HG02840 (cell line): ENCODE measurements at regions not wholly inside any gene's neighbourhood (a gene's known extent, or its start where the extent isn't known, plus 50 kb on each side); places are given as distances from the start of the nearest gene placed in this dataset.
"Not testable (repeated sequence)": the region's sequence is repeated elsewhere in the genome, so short reads cannot be mapped to it uniquely, and the experiment has no call there.

Experiments
- ATAC-seq: cut with Tn5 transposase; IDR thresholded peaks from one replicate; pipeline ENCODE4 v1.9.1; 2021; ENCODE audit warnings: mild to moderate bottlenecking, moderate library complexity, moderate number of reproducible peaks; ENCODE audit not compliant: unreplicated experiment, low FRiP score

- ATAC-seq: no peak
Measured at GRCh38 chr11:23318670-23319069, 458.4 kb upstream of the CCDC179 start.

- ATAC-seq: no peak
Measured at GRCh38 chr11:23320131-23320530, 459.9 kb upstream of the CCDC179 start.

GRCh38 chr11:23335586-23335985, 475.3 kb upstream of the CCDC179 start:
- not testable (repeated sequence) for ATAC-seq

GRCh38 chr11:23336961-23337360, 476.7 kb upstream of the CCDC179 start:
- no peak for ATAC-seq

- ATAC-seq: no peak
Measured at GRCh38 chr11:23353611-23354010, 493.3 kb upstream of the CCDC179 start.

- ATAC-seq: no peak
Measured at GRCh38 chr11:23359297-23359696, 499.0 kb upstream of the CCDC179 start.

- ATAC-seq: no peak
Measured at GRCh38 chr11:23364076-23364475, 503.8 kb upstream of the CCDC179 start.

GRCh38 chr11:23370580-23371275, 510.5 kb upstream of the CCDC179 start:
- ATAC-seq: no peak

- ATAC-seq: no peak
Measured at GRCh38 chr11:23377909-23378308, 517.6 kb upstream of the CCDC179 start.

- no peak for ATAC-seq
Measured at GRCh38 chr11:23391031-23391430, 530.8 kb upstream of the CCDC179 start.

- ATAC-seq: no peak
Measured at GRCh38 chr11:23398052-23398451, 537.8 kb upstream of the CCDC179 start.

GRCh38 chr11:23399995-23400394, 539.7 kb upstream of the CCDC179 start:
- no peak for ATAC-seq

- ATAC-seq: no peak
Measured at GRCh38 chr11:23403210-23404185, 543.2 kb upstream of the CCDC179 start.

- no peak for ATAC-seq
Measured at GRCh38 chr11:23404225-23405160, 544.2 kb upstream of the CCDC179 start.

- no peak for ATAC-seq
Measured at GRCh38 chr11:23405350-23405937, 545.2 kb upstream of the CCDC179 start.

GRCh38 chr11:23406131-23406819, 546.0 kb upstream of the CCDC179 start:
- ATAC-seq: no peak

GRCh38 chr11:23413057-23413456, 552.8 kb upstream of the CCDC179 start:
- ATAC-seq: no peak

- ATAC-seq: no peak
Measured at GRCh38 chr11:23423104-23423503, 562.8 kb upstream of the CCDC179 start.

GRCh38 chr11:23423656-23424055, 563.4 kb upstream of the CCDC179 start:
- no peak for ATAC-seq

GRCh38 chr11:23425381-23425780, 565.1 kb upstream of the CCDC179 start:
- no peak for ATAC-seq
